HG02885 (cell line): ENCODE measurements at regions not wholly inside any gene's neighbourhood (a gene's known extent, or its start where the extent isn't known, plus 50 kb on each side); places are given as distances from the start of the nearest gene placed in this dataset.
A peak's percentile ranks its signal among the peaks of the same experiment; 100 is the strongest.
"Not testable (repeated sequence)": the region's sequence is repeated elsewhere in the genome, so short reads cannot be mapped to it uniquely, and the experiment has no call there.

ENCODE experiments used
- ATAC-seq: cut with Tn5 transposase; IDR thresholded peaks from one replicate; pipeline ENCODE4 v1.9.1; 2021; ENCODE audit warnings: mild to moderate bottlenecking; ENCODE audit not compliant: unreplicated experiment, poor library complexity

- no peak for ATAC-seq
Measured at GRCh38 chr4:79850626-79851025, 222.4 kb downstream of the ANTXR2 start.

- ATAC-seq: no peak
Measured at GRCh38 chr4:79848329-79848728, 224.7 kb downstream of the ANTXR2 start.

GRCh38 chr4:79847411-79847810 is 225.6 kb downstream of the ANTXR2 start:
- ATAC-seq: no peak

- no peak for ATAC-seq
Measured at GRCh38 chr4:79842162-79842561, 230.9 kb downstream of the ANTXR2 start.

DNA sequence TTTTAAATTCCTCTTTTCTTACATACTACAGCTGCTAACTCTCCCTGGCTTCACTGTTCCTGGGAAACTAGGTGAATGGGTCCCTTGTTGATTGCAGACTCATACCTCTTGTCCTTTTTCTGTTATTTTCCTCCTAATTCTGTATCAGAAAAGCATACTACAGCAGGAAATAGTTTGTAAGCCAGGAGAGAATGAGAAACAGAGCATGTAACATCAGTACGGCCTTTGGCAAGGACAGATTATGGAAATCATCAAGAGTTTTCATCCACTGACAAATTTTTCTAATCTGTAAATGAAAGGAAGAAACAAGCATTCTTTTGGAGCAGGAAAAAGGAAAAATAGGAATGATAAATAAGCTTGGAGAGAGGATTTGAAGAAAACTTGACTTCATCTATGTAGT is 239.2 kb downstream of the ANTXR2 start:
- no peak for ATAC-seq

DNA sequence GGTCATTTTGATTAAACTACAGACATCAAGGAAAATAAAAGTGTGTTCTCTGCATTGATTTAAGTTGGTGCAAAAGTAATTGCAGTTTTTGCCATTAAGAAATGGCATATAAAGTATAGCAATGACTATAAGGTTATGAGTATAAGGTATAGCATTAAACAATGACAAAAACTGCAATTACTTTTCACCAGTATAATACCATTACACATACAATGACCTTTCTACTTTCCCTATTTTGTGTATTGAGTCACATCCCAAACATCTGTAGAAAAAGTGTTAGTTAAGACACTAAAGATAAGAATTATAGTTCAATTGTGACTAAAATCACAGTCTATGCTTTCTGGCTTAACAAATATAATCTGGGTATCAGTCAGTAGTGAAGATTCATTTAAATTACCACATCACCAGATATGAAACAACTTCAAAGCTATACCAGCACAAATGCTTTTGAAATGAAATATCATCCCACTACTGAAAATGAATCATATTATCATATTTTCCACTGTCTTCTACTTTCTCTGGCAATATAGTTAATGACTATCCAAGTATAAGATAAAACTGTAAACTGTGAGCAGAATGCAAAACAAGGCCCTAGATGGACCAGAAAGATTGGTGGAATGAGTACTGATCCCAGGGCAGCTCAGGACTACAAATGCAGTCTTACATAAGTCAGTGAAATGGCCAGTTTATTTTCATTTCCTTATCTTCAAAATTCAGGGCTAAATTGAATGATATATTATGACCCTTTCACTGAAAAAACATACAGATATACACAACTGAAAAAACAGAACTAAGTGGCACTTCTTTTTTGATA is 241.1 kb downstream of the ANTXR2 start:
- ATAC-seq: no peak

DNA sequence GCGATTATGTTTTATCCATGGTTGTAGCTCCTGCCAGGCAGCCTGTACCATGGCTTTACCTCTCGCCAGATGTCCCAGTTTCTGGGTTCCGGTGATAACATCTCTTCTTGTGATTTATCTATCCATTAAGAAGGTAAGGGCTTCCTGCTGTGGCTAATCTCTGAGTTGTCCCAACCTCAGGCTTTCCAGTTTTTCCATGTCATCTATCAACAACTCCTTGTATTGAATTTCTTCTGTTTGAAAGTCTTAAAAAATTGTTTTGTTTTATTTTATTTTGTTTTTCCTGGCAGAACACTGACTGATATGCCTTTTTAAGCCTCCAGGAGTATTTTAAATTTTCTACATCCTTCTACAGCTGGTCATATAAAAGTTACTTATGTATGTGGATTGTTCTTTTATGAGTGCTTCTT is 241.9 kb downstream of the ANTXR2 start:
- no peak for ATAC-seq

- ATAC-seq: no peak
Measured at GRCh38 chr4:79827283-79827682, 245.7 kb downstream of the ANTXR2 start.

GRCh38 chr4:79823148-79823763 is 249.8 kb downstream of the ANTXR2 start:
- no peak for ATAC-seq

- ATAC-seq: peak; percentile 59
Measured at GRCh38 chr4:79820427-79820826, 252.6 kb downstream of the ANTXR2 start.

- not testable (repeated sequence) for ATAC-seq
Measured at GRCh38 chr4:79807933-79808332, 265.1 kb downstream of the ANTXR2 start.

DNA sequence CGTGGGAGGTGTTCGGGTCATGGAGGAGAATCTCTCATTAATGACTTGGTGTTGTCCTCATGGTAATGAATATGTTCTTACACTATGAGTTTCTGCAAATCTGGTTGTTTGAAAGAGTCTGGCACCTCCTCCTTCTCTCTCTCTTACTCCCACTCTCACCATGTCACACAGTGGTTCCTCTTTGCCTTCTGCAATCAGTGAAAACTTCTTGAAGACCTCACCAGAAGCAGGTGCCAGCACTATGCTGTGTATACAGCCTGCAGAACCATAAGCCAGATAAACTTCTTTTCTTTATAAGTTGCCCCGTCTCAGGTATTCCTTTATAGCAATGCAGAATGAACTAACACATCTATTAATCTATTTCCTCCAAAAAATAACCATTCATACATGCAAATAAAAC is 275.0 kb downstream of the ANTXR2 start:
- ATAC-seq: no peak

GRCh38 chr4:79796948-79797347 is 276.1 kb downstream of the ANTXR2 start:
- no peak for ATAC-seq

GRCh38 chr4:79788884-79789283 is 284.1 kb downstream of the ANTXR2 start:
- no peak for ATAC-seq

GRCh38 chr4:79780129-79780528 is 292.9 kb downstream of the ANTXR2 start:
- ATAC-seq: no peak

DNA sequence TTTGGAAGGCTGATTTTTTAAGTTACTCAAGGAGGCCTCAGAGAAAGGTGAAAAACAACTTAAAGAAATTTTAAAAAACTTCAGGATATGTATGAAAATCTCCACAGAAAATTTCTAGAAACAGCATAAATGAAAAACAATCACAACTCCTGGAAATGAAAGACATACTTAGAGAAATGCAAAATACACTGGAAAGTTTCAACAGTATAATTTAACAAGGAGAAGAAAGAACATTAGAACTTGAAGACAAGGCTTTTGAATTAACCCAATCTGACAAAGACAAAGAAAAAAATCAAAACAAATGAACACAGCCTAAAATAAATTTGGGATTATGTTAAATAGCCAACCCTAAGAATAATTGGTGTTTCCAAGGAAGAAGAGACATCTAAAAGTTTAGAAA is 300.5 kb downstream of the ANTXR2 start:
- no peak for ATAC-seq

GRCh38 chr4:79764120-79764519 is 308.9 kb downstream of the ANTXR2 start:
- ATAC-seq: no peak

GRCh38 chr4:79763486-79764075 is 309.4 kb downstream of the ANTXR2 start:
- ATAC-seq: no peak

DNA sequence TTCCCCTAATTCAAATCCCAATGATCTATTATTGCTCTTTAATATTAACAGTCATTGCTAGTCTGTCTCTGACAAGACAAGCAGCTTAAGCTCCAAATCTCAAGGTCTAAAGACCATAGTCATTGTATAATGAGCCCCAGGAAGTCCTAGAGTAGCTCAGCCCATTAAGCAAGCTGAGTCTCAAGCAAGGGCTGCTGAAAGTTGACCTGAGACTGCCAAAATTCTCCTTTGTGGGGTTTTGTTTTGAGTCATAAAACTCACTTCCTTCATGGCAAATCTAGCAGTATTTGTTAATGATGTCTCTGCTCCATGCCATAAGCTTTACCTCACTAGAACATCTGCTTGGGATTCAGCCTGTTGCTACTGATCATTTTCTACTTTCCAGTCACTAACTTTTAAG is 313.2 kb downstream of the ANTXR2 start:
- no peak for ATAC-seq

DNA sequence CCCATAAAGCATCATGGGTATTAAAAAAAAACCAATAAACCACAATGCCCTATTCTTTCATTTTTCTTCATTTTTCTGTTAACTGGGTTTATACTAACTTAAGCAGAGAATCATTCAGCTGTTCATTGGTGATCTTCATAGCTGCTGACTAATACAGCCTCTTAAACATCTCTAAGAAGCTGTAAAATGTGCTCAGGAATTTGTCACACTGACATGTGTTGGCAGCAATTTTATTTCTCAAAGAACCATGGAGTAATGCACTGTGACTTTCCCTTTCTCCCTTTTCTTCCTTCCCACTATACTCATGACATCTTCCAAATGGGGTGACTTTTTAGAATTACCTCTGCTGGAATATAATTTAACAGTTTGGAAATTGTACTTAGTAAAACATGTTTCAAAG is 315.4 kb downstream of the ANTXR2 start:
- no peak for ATAC-seq

GRCh38 chr4:79756140-79756895 is 316.7 kb downstream of the ANTXR2 start:
- no peak for ATAC-seq
